BLaER1 (cell line): ENCODE measurements at regions not wholly inside any gene's neighbourhood (a gene's known extent, or its start where the extent isn't known, plus 50 kb on each side); places are given as distances from the start of the nearest gene placed in this dataset.

Experiments
- H3K27ac ChIP-seq: shearing (Covaris generic); formaldehyde crosslinking; 2 replicates; pipeline ENCODE4 v1.8.1; 2022
- H3K27me3 ChIP-seq: shearing (Covaris generic); formaldehyde crosslinking; 2 replicates; pipeline ENCODE4 v1.8.1; 2022
- H3K36me3 ChIP-seq: shearing (Covaris generic); formaldehyde crosslinking; 2 replicates; pipeline ENCODE4 v1.8.1; 2022
- H3K4me1 ChIP-seq: shearing (Covaris generic); formaldehyde crosslinking; 2 replicates; pipeline ENCODE4 v1.8.1; 2022
- H3K4me2 ChIP-seq: shearing (Covaris generic); formaldehyde crosslinking; 2 replicates; pipeline ENCODE4 v1.8.1; 2022
- H3K4me3 ChIP-seq: shearing (Covaris generic); formaldehyde crosslinking; 2 replicates; pipeline ENCODE4 v1.8.1; 2022
- H3K9ac ChIP-seq: shearing (Covaris generic); formaldehyde crosslinking; 2 replicates; pipeline ENCODE4 v1.8.1; 2022
- H3K9me3 ChIP-seq: shearing (Covaris generic); formaldehyde crosslinking; 2 replicates; pipeline ENCODE4 v1.8.1; 2022
- H4K20me1 ChIP-seq: shearing (Covaris generic); formaldehyde crosslinking; 2 replicates; pipeline ENCODE4 v1.8.1; 2022
- Cebpa-rat ChIP-seq: shearing (Covaris generic); IDR thresholded peaks from 2 replicates; pipeline ENCODE4 v1.8.1; 2022

DNA sequence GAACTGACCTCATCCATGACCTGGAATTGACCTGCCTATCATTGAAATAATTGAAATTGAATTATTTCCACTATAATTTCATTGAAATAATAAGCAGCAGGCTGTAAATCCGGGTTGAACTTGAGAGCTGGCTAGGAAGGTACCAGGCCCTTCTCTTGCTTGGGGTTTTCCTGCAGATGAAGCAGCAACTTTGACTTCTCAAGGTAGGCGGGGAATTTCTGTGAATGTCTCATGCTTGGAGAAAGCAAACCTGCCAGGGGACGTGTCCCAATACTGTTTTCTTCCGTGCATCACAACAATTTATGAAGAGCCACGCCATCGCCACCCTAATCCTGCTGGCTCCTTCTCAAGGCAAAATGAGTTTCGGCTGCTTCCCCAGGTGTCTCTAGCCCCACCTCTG is 97.5 kb upstream of the XYLT1 start:
- TF ChIP-seq Cebpa-rat, result no peak
- no peak overlapping the region for H3K27ac ChIP-seq
- no peaks in the 10 kb centered on the region for H3K4me1 ChIP-seq
- no peaks in the 10 kb centered on the region for H3K27me3 ChIP-seq
- no peak overlapping the region for H3K4me2 ChIP-seq
- H3K9ac ChIP-seq, result no peak overlapping the region
- H3K9me3 ChIP-seq, result peaks cover 4% of the 10 kb centered on the region; the same call in 1 of the 2 replicates
- H3K4me3 ChIP-seq, result no peak overlapping the region
- no peaks in the 10 kb centered on the region for H3K36me3 ChIP-seq
- no peaks in the 10 kb centered on the region for H4K20me1 ChIP-seq

DNA sequence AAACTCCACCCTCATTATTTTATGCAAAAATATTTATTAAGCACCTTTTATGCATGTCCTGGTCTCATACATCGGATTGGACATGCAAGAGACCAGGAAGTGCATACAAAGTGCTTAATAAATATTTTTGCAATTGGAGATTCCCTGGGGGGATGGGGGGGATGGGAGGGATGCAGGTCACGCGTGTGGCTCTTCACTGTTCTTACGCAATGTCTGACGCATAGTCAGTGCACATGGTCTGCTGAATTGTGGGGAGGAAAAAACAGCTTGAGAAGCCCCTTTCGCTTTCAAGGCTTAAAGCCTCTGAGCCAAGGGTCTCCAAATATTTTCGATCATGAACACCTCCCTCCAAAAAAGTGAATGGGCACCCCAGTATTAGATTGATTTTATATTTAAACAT is 96.7 kb upstream of the XYLT1 start:
- no peak overlapping the region for H3K4me2 ChIP-seq
- no peaks in the 10 kb centered on the region for H4K20me1 ChIP-seq
- peak; percentile 59 for TF ChIP-seq Cebpa-rat
- no peaks in the 10 kb centered on the region for H3K27me3 ChIP-seq
- H3K27ac ChIP-seq, result no peak overlapping the region
- no peaks in the 10 kb centered on the region for H3K4me1 ChIP-seq
- no peaks in the 10 kb centered on the region for H3K36me3 ChIP-seq
- H3K9ac ChIP-seq, result no peak overlapping the region
- peaks cover 4% of the 10 kb centered on the region; the same call in 1 of the 2 replicates for H3K9me3 ChIP-seq
- H3K4me3 ChIP-seq, result no peak overlapping the region

DNA sequence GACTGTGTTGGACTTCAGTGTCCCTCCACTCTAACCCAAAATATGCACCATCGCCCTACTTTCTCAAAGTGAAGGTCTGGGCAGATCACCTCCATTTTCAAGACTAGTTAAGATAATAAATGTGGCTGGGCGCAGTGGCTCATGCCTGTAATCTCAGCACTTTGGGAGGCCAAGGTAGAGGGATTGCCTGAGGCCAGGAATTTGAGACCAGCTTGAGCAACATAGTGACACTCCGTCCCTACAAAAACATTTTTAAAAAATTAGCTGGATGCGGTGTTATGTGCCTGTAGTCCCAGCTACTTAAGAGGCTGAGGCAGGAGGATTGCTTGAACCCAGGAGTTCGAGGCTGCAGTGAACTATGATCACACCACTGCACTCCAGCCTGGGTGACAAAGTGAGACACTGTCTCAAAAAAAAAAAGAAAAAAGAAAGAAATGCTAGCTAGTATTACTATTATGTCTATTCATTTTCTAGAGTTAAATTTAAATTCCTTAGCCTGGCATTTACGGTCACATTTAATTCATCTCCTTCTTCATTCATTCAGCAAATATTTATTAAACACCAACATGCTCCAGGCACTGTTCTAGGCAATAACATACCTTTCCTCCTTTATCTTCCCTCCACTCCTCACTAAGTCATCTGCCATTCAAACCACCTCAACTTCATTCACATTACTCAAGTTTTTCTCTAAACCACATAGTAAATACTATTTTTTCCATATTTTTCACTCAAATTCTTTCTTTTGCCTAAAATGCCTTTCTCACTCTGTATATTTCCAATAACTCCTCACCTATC is 96.1 kb upstream of the XYLT1 start:
- no peak overlapping the region for H3K27ac ChIP-seq
- no peaks in the 10 kb centered on the region for H3K36me3 ChIP-seq
- H3K9me3 ChIP-seq, result peaks cover 4% of the 10 kb centered on the region; the same call in 1 of the 2 replicates
- H3K4me2 ChIP-seq, result no peak overlapping the region
- no peak for TF ChIP-seq Cebpa-rat
- no peak overlapping the region for H3K4me3 ChIP-seq
- no peaks in the 10 kb centered on the region for H4K20me1 ChIP-seq
- H3K27me3 ChIP-seq, result no peaks in the 10 kb centered on the region
- H3K9ac ChIP-seq, result no peak overlapping the region
- H3K4me1 ChIP-seq, result no peaks in the 10 kb centered on the region

DNA sequence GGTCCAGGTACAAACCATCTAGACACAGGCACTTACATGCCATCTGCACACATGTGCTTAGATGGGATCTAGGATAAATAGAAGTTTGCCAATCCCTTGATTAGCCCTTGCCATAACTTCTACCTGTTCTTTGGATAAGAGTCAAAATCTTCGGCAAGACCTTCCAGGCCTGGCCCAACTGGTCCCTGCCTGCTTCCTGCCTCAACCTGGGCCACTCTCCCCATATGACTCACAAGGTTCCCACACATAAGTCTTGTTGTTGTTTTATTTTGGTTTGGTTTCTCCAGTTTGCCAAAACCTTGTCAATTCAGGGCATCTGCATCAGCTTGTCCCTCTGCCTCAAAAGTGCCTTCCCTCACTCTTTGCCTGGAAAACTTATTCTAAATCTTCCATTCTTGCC is 95.3 kb upstream of the XYLT1 start:
- H3K36me3 ChIP-seq, result no peaks in the 10 kb centered on the region
- H3K4me3 ChIP-seq, result no peak overlapping the region
- no peak overlapping the region for H3K27ac ChIP-seq
- H3K4me2 ChIP-seq, result no peak overlapping the region
- no peak for TF ChIP-seq Cebpa-rat
- H3K9me3 ChIP-seq, result peaks cover 4% of the 10 kb centered on the region; the same call in 1 of the 2 replicates
- no peaks in the 10 kb centered on the region for H3K27me3 ChIP-seq
- H4K20me1 ChIP-seq, result no peaks in the 10 kb centered on the region
- no peak overlapping the region for H3K9ac ChIP-seq
- H3K4me1 ChIP-seq, result no peaks in the 10 kb centered on the region

DNA sequence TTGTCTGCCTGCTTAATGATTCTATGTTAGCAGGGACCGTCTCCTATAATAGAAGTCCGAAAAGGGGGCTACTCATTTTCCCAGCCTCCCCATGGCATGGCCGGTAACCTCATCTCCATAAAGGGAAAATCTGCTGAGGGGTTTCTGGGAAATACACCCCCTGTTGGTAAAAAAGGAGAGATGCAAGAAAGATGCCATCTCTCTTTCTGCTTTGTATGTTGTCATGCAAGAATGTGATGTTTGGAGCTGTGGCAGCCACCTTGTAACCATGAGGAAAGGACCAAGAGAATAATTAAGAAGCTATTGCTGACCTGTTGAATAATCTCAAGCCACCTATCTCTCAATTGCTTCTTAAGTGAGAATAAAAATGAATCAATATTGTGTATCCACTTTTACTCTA is 94.8 kb upstream of the XYLT1 start:
- Histone ChIP-seq H3K27me3 (no peaks in the 10 kb centered on the region), H3K4me2 (no peak overlapping the region), H4K20me1 (no peaks in the 10 kb centered on the region), H3K36me3 (no peaks in the 10 kb centered on the region), H3K27ac (no peak overlapping the region), H3K4me1 (no peaks in the 10 kb centered on the region), H3K9me3 (peaks cover 4% of the 10 kb centered on the region; the same call in 1 of the 2 replicates), H3K4me3 (no peak overlapping the region), H3K9ac (no peak overlapping the region)
- TF ChIP-seq Cebpa-rat, result no peak

DNA sequence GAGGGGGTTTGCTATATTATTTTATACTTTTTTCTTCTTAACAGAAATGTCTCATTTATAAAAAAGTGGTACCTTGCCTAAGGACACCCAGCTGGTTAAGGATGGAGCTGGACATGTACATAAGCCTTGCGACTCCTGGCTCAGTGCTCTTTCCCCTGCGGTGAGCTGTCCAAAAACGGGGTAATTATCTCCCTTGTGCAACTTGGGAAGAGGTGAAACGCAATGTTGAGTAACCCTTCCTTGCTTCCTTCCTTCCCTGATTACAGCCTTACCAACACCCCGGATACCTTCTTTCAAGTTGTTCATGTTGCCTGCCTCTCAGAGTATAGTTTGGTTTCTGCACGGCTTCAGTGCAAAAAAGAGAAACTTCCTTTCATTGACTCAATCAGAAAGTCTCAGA is 94.1 kb upstream of the XYLT1 start:
- Histone ChIP-seq H4K20me1 (no peaks in the 10 kb centered on the region), H3K36me3 (no peaks in the 10 kb centered on the region), H3K9ac (no peak overlapping the region), H3K4me1 (no peaks in the 10 kb centered on the region), H3K27me3 (no peaks in the 10 kb centered on the region), H3K27ac (no peak overlapping the region), H3K4me2 (no peak overlapping the region), H3K9me3 (peaks cover 4% of the 10 kb centered on the region; the same call in 1 of the 2 replicates), H3K4me3 (no peak overlapping the region)
- no peak for TF ChIP-seq Cebpa-rat

DNA sequence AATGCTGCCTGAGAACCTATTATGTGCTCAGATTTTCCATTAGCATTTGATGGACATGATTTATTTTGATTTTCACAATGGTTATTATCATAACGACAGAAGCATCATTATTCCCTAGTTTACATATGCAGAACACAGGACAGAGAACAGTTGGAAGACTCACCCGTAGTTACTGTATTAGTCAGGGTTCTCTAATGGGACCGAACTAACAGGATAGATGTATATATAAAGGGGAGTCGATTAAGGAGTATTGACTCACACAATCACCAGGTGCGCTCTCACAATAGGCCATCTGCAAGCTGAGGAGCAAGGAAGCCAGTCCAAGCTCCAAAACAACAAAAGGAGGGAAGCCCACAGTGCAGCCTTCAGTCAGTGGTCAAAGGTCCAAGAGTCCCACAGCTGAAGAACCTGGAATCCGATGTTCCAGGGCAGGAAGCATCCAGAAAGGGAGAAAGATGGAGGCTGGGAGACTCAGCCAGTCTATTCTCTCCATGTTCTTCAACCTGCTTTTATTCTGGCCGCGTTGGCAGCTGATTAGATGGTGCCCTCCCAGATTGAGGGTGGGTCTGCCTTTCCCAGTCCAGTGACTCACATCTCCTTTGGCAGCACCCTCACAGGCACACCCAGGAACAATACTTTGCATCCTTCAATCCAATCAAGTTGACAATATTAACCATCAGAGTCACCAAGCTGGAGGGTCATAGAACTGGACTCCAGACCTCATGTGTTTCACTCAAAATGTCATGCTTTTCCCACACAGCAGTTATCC is 92.7 kb upstream of the XYLT1 start:
- no peak for TF ChIP-seq Cebpa-rat
- H3K36me3 ChIP-seq, result no peaks in the 10 kb centered on the region
- no peak overlapping the region for H3K27ac ChIP-seq
- H4K20me1 ChIP-seq, result no peaks in the 10 kb centered on the region
- no peak overlapping the region for H3K4me3 ChIP-seq
- no peak overlapping the region for H3K9ac ChIP-seq
- peaks cover 4% of the 10 kb centered on the region; the same call in 1 of the 2 replicates for H3K9me3 ChIP-seq
- no peaks in the 10 kb centered on the region for H3K4me1 ChIP-seq
- H3K4me2 ChIP-seq, result no peak overlapping the region
- no peaks in the 10 kb centered on the region for H3K27me3 ChIP-seq

DNA sequence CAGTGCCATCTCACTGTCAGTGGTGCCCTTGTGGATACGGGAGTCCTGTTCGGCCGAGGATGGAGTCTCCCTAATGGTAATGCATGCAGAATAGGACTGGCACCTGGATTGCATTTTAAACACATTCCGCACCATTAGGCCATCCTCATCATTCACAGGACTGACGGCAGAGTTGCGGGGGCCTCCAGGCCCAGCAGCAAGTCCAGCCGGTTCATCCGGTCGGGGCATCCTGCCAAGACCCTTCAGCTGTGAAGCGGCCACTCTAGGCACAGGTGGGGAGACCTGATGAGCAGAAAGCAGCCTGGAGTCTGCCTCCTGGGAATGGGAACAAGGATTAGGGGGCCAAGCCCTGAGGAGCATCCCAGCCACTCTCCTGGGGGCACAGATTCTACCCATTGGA is 90.3 kb upstream of the XYLT1 start:
- no peak overlapping the region for H3K4me2 ChIP-seq
- H3K27ac ChIP-seq, result no peak overlapping the region
- H3K4me1 ChIP-seq, result no peaks in the 10 kb centered on the region
- H3K36me3 ChIP-seq, result no peaks in the 10 kb centered on the region
- H3K9me3 ChIP-seq, result peaks cover 4% of the 10 kb centered on the region; the same call in 1 of the 2 replicates
- H3K4me3 ChIP-seq, result no peak overlapping the region
- H4K20me1 ChIP-seq, result no peaks in the 10 kb centered on the region
- TF ChIP-seq Cebpa-rat, result no peak
- no peak overlapping the region for H3K9ac ChIP-seq
- no peaks in the 10 kb centered on the region for H3K27me3 ChIP-seq

DNA sequence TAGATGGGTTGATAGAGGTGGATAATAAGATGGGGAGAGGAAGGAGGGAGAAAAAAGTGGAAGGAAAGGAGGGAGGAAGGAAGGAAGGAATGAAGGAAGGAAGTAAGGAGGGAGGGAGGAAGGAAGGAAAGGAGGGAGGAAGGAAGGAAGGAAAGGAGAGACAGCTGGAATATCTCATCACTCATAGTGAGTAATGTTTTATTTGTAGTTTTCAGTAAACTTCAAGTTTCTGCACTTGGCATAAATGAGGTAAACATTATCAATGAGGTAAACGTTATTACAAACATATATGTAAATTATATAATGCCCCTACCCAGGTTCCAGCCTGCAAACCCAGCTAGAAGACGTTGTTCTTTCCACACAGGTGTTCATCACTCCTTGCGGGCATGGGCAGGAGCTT is 89.8 kb upstream of the XYLT1 start:
- TF ChIP-seq Cebpa-rat, result no peak
- Histone ChIP-seq H3K27me3 (no peaks in the 10 kb centered on the region), H3K27ac (no peak overlapping the region)

DNA sequence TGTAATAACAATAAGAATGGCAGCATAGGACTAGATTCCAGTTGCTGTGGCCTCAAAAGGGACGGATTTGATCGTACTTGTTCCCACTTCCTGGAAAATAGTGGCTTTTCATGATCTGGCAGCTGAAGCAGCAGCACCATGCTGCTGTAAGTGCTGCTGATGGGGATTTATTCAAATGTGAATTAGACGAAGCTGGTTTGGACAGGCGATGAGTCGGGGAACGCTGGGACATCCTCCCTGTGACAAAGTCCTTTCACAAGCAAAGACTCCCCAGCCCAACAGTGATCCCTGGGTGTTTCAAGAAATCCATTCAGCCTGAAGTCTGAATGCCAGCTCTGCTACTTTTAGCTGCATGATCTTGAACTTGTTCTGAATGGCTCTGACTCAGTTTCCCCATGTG is 88.6 kb upstream of the XYLT1 start:
- Histone ChIP-seq H3K36me3 (no peaks in the 10 kb centered on the region), H3K9me3 (no peaks in the 10 kb centered on the region), H3K9ac (no peak overlapping the region), H3K4me3 (no peak overlapping the region), H4K20me1 (no peaks in the 10 kb centered on the region), H3K27me3 (no peaks in the 10 kb centered on the region), H3K4me1 (no peaks in the 10 kb centered on the region), H3K27ac (no peak overlapping the region), H3K4me2 (no peak overlapping the region)
- TF ChIP-seq Cebpa-rat, result no peak

More for the DNA sequence above, 89.8 kb upstream of the XYLT1 start:
- Histone ChIP-seq H3K4me1 (no peaks in the 10 kb centered on the region), H4K20me1 (no peaks in the 10 kb centered on the region), H3K9me3 (peaks cover 2% of the 10 kb centered on the region; the same call in 1 of the 2 replicates), H3K36me3 (no peaks in the 10 kb centered on the region), H3K4me2 (no peak overlapping the region), H3K4me3 (no peak overlapping the region), H3K9ac (no peak overlapping the region)
